ENCODE measurements at regions not wholly inside any gene's neighbourhood (a gene's known extent, or its start where the extent isn't known, plus 50 kb on each side); places are given as distances from the start of the nearest gene placed in this dataset.

DNA sequence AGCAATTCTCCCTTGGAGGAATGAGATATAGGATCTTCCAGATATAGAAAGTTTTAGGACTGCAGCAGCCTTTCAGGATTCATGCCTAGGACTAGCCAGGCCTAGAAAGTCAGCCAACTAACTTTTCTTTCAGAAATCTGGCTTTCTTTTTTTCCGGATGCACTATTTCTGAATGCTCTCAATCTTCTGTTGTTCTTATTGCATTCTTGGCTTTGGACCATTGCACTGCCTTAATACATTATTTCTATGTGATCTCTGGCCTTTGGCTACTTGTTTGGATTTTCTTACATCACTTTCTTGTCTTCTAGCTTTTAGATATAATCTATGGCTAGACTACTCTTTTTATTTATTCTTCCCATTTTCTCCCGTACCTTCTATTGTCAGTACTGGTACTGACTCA is 813.1 kb upstream of the HTR2C start:
- Histone ChIP-seq H3K4me3 (ENCODE audit: insufficient read depth, low read length, poor library complexity, severe bottlenecking) (no peak overlapping the region), H3K9me3 (ENCODE audit: insufficient read depth, low read length) (no peaks in the 10 kb centered on the region), H3K27ac (ENCODE audit: low read depth, low read length) (no peak overlapping the region), H3K79me2 (ENCODE audit: insufficient read depth, low read length) (no peaks in the 10 kb centered on the region), H2AFZ (ENCODE audit: low read depth, low read length, severe bottlenecking) (no peak overlapping the region), H3F3A (ENCODE audit: insufficient read depth) (no peaks in the 10 kb centered on the region), H4K20me1 (ENCODE audit: low read depth, low read length) (no peaks in the 10 kb centered on the region), H3K9me2 (replicated peaks; ENCODE audit: insufficient read depth, low read length) (no peaks in the 10 kb centered on the region), H3K27me3 (ENCODE audit: low read length) (no peaks in the 10 kb centered on the region), H3K9ac (ENCODE audit: low read length) (no peak overlapping the region), H3K36me3 (ENCODE audit: low read length) (no peaks in the 10 kb centered on the region), H3K4me2 (ENCODE audit: low read depth, low read length, poor library complexity, severe bottlenecking) (no peak overlapping the region)
- no peak for TF ChIP-seq EZH2phosphoT487 (conservative IDR thresholded peaks at IDR 0.05; ENCODE audit: low read length)
- TF ChIP-seq CTCF (IDR thresholded peaks at IDR 0.05; ENCODE audit: insufficient read depth, low read length, poor library complexity, severe bottlenecking) = no peak

- Histone ChIP-seq H3K4me2 (ENCODE audit: low read depth, low read length, poor library complexity, severe bottlenecking) (no peak overlapping the region), H3K9me3 (ENCODE audit: insufficient read depth, low read length) (no peaks in the 10 kb centered on the region), H3K4me3 (ENCODE audit: insufficient read depth, low read length, poor library complexity, severe bottlenecking) (no peak overlapping the region), H3K27ac (ENCODE audit: low read depth, low read length) (no peak overlapping the region), H4K20me1 (ENCODE audit: low read depth, low read length) (no peaks in the 10 kb centered on the region), H2AFZ (ENCODE audit: low read depth, low read length, severe bottlenecking) (no peak overlapping the region), H3K36me3 (ENCODE audit: low read length) (no peaks in the 10 kb centered on the region), H3K27me3 (ENCODE audit: low read length) (no peaks in the 10 kb centered on the region), H3F3A (ENCODE audit: insufficient read depth) (no peaks in the 10 kb centered on the region), H3K9ac (ENCODE audit: low read length) (no peak overlapping the region), H3K9me2 (replicated peaks; ENCODE audit: insufficient read depth, low read length) (no peaks in the 10 kb centered on the region), H3K79me2 (ENCODE audit: insufficient read depth, low read length) (no peaks in the 10 kb centered on the region)
- TF ChIP-seq EZH2phosphoT487 (conservative IDR thresholded peaks at IDR 0.05; ENCODE audit: low read length) (no peak), CTCF (IDR thresholded peaks at IDR 0.05; ENCODE audit: insufficient read depth, low read length, poor library complexity, severe bottlenecking) (no peak)
Measured at GRCh38 chrX:113770071-113770470, 813.8 kb upstream of the HTR2C start.

GRCh38 chrX:113759422-113759821 is 824.5 kb upstream of the HTR2C start:
- Histone ChIP-seq H3K4me2 (ENCODE audit: low read depth, low read length, poor library complexity, severe bottlenecking) (no peak overlapping the region), H4K20me1 (ENCODE audit: low read depth, low read length) (no peaks in the 10 kb centered on the region), H2AFZ (ENCODE audit: low read depth, low read length, severe bottlenecking) (no peak overlapping the region), H3K36me3 (ENCODE audit: low read length) (no peaks in the 10 kb centered on the region), H3F3A (ENCODE audit: insufficient read depth) (no peaks in the 10 kb centered on the region), H3K9me2 (replicated peaks; ENCODE audit: insufficient read depth, low read length) (no peaks in the 10 kb centered on the region), H3K27me3 (ENCODE audit: low read length) (no peaks in the 10 kb centered on the region), H3K4me3 (ENCODE audit: insufficient read depth, low read length, poor library complexity, severe bottlenecking) (no peak overlapping the region), H3K27ac (ENCODE audit: low read depth, low read length) (no peak overlapping the region), H3K9ac (ENCODE audit: low read length) (no peak overlapping the region), H3K9me3 (ENCODE audit: insufficient read depth, low read length) (no peaks in the 10 kb centered on the region), H3K79me2 (ENCODE audit: insufficient read depth, low read length) (no peaks in the 10 kb centered on the region)
- TF ChIP-seq EZH2phosphoT487 (conservative IDR thresholded peaks at IDR 0.05; ENCODE audit: low read length) = no peak
- TF ChIP-seq CTCF (IDR thresholded peaks at IDR 0.05; ENCODE audit: insufficient read depth, low read length, poor library complexity, severe bottlenecking) = no peak
